Activated gamma-delta T cell treated with anti-CD3 and anti-CD28 coated beads, Interleukin-2, amount 50 U/mL, for 16 hours (primary cell): ENCODE measurements at regions not wholly inside any gene's neighbourhood (a gene's known extent, or its start where the extent isn't known, plus 50 kb on each side); places are given as distances from the start of the nearest gene placed in this dataset.

Experiments used
- DNase-seq: peaks from one replicate; pipeline ENCODE4 v3.0.0-alpha.2; 2020; ENCODE audit warnings: low read depth

GRCh38 chr2:198408171-198408570, 603.8 kb downstream of the PLCL1 start:
- no peak for DNase-seq

- DNase-seq = no peak
Observed at GRCh38 chr2:198405311-198405710, 600.9 kb downstream of the PLCL1 start.

DNA sequence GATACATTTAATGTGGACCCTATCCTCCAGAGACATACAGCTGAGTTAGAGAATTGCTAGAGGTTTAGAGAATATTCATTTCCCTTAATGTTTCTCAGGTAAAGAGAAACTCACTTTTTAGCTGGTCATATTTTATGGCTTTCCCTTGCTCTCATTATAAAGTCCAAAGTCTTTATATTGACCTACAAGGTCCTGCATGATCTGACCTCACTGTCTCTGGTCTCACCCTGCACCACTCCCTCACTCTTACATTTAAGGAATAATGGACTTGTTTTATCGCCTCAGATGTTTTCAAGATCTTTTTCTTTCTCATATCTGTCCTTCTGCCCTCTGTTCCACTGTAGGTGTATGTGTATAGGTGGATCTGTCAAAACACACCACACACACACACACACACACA, 597.3 kb downstream of the PLCL1 start:
- no peak for DNase-seq

- DNase-seq = no peak
Observed at GRCh38 chr2:198400999-198401398, 596.6 kb downstream of the PLCL1 start.

DNA sequence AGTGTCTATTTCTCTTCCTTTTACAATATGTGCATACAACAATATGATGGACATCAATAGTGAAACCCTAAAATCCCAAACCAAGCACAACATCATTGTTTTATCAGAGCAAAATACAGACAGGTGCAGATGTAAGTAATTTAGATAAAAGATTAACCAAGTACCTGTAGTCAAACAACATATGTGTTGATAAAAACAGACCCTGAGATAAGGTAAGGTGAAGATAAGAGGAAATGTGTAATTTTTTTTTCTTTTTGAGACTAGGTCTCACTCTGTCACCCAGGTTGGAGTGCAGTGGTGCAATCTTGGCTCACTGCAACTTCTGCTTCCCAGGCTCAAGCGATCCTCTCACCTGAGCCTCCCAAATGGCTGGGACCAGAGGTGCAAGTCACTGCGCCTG, 589.8 kb downstream of the PLCL1 start:
- no peak for DNase-seq

GRCh38 chr2:198390670-198391069, 586.3 kb downstream of the PLCL1 start:
- no peak for DNase-seq

- DNase-seq = no peak
Observed at GRCh38 chr2:198387677-198388076, 583.3 kb downstream of the PLCL1 start.

DNA sequence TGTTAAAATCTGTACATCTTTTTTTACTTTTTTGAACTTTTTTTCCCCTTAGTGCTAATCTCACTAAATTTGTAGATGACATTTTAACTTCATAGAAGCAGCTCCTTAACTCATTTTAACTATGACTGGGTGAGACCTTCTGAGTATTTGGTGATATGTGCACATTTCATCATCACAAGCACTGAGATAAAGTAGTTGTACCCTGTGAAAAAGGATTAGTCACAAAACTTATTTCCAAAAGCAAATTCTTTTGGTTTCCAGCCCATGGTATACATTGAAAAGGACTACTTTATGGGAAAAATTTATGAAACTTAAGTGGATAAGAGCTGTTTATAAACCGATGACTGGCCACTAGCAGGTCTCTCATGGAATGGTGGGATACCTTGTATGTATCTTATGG, 581.5 kb downstream of the PLCL1 start:
- no peak for DNase-seq

GRCh38 chr2:198385326-198385725, 580.9 kb downstream of the PLCL1 start:
- DNase-seq = no peak

DNA sequence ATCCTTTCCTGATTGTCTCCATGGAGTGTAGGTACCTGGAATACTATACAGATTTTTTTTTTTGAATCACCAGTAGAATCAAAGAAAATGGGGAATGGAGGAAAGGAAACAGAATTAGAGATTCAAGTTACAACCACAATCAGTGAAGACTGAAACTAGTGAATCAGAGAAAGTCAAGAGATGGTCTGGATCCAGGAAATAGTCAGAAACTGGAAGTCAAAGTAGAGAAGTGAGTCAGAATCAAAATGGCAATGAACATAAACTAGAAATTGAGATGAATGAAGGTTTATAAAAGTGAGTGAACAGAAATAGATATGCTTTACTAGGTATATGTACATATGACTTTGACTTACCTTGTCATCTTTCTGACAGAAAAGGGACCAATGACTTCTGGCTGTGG, 579.0 kb downstream of the PLCL1 start:
- DNase-seq = no peak

- DNase-seq = no peak
Observed at GRCh38 chr2:198382811-198383210, 578.4 kb downstream of the PLCL1 start.

DNA sequence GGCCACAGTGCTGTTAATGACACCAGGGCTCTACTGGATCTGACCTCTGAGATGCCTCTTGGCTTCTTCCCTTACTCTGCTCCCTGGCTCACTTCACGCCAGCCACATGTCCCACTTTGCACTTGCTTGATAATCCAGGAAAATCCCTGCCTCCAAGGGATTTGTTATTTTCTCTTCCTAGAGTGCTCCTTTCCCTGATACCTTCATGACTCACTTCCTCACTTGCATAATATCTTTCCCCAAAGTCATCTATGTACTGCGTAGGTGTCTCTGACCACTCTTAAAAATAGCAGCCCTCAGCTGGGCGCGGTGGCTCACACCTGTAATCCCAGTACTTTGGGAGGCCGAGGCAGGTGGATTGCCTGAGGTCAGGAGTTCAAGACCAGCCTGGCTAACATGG, 572.3 kb downstream of the PLCL1 start:
- no peak for DNase-seq

DNA sequence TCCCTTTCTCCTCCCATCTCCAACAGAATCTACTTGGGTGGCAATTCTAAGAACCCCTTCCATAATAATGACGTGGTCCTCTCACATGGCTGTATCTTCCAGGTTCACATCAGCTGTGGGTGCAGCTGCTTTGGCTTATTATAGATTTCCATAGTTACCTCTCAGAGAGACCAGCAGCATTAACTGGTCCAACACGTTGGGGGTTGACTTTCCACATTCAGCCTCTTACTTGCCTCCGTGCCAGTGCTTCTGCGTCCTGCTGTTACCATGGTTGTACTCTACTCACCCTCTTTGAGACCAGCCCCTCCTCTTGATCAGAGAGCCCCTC, 570.7 kb downstream of the PLCL1 start:
- no peak for DNase-seq

DNA sequence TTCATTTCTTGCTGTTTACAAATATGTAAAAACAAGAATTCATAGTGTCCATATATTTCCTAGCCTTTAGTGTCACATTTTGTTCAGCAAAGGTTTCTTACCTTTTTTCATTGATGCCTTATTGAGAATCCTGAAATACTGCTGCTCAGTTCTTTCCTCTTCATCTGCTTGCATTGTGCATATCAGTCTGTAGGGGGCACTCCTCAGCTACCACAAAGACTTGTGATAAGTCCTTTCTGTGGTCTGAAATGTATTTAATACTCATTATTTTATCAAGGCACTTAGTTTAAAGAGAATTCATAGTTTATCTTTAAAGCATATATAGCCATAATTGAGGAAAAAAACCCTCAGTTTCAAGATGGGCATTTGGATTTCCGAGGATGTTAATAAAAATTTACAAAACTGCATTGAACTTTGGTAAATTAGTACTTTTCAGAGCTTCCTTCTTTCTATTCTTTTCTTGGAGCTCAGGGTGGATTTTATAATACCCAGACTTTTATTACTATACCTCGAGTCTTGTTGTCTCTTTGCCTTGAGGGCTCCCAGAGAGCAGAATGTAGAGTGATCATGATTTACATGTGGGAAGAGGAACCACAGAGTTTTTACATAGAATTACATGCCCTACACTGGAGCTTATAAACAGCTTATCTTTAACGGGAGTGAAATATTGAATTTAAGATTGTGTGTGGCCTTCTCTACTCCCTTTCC, 570.1 kb downstream of the PLCL1 start:
- no peak for DNase-seq

GRCh38 chr2:198371921-198372543, 567.6 kb downstream of the PLCL1 start:
- no peak for DNase-seq

- DNase-seq = no peak
Observed at GRCh38 chr2:198371329-198371728, 566.9 kb downstream of the PLCL1 start.

DNA sequence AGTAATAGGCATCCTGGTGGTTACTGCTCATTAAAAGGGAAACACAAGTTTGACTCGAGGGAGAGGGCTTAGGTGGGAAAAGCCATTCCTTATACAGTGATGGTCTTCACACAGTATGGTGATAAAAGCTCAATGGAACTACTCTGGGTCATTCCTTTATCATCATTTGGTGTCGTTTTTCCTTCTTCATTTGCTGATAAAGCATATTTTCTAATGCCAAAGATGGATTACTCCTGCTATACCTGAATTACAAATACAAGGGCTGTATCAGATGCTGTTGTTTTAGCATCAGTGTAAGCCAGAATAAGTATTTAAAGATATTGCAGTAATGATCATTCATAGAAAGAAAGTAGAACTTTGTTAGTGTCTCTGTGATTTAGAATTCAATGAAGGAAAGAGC, 563.7 kb downstream of the PLCL1 start:
- DNase-seq = no peak

GRCh38 chr2:198362740-198363139, 558.3 kb downstream of the PLCL1 start:
- DNase-seq = no peak

GRCh38 chr2:198359308-198359707, 554.9 kb downstream of the PLCL1 start:
- DNase-seq = no peak

DNA sequence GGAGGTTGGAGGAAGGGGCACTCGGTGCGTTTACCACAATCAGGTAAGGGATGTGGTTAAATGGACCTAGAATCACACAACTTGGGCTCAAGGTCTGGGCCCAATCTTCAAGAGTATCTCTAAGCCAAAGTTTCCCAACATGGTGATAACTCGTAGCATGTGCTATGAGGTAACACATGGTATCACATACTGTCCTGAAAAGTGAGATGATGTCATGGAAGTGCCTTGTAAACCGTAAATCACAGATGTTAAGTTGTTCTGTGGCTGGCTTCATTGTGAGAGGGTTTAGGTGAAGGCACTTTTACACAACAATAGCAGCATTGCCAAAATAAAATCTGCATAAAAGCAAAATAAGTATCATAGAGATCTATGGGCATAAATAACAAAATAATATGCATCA, 551.8 kb downstream of the PLCL1 start:
- DNase-seq = no peak

- no peak for DNase-seq
Observed at GRCh38 chr2:198351647-198352046, 547.3 kb downstream of the PLCL1 start.

DNA sequence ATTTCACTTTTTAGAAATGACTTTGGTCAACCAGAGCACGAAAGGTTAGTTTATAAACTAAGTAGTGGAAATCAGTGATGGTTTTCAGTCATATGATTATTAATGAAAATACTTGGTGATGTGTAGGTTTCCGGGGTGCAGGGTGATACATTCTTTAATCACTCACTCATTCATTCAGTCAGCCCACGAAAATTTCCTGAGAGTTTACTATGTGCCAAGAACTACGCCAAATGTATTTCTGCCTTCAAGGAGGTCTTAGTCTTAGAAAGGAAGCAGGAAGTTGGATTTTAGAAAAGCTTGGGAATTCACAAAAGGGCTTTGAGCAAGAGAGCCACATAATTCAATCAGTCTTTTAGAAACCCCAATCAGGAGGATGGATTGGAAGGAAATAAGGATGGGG, 543.6 kb downstream of the PLCL1 start:
- no peak for DNase-seq

- DNase-seq = no peak
Observed at GRCh38 chr2:198347349-198347748, 543.0 kb downstream of the PLCL1 start.

- no peak for DNase-seq
Observed at GRCh38 chr2:198343471-198343870, 539.1 kb downstream of the PLCL1 start.
